Uterus (tissue), 3 donors: ENCODE measurements at regions not wholly inside any gene's neighbourhood (a gene's known extent, or its start where the extent isn't known, plus 50 kb on each side); places are given as distances from the start of the nearest gene placed in this dataset.

ENCODE experiments used
- DNase-seq, 2 donors: peaks; one replicate each; pipeline ENCODE4 v3.0.0-alpha.2; 2019 to 2020
- H3K27ac ChIP-seq, 2 donors: fragments of 200-600 bp; sonication (generic); 1 replicate in 1 of 2; 2 replicates in 1 of 2; pipeline ENCODE4 v1.5.1; 2016 to 2018
- H3K27me3 ChIP-seq, 2 donors: fragments of 200-600 bp; sonication (generic); one replicate each; pipeline ENCODE4 v1.5.1; 2018 to 2019; ENCODE audit warnings: control low read depth in 1 of 2
- H3K36me3 ChIP-seq, 2 donors: fragments of 200-600 bp; sonication (generic); one replicate each; pipeline ENCODE4 v1.5.1; 2019; ENCODE audit warnings: control low read depth in 1 of 2
- H3K4me1 ChIP-seq, 2 donors: fragments of 200-600 bp; sonication (generic); one replicate each; pipeline ENCODE4 v1.5.1; 2018 to 2019; ENCODE audit warnings: control low read depth in 1 of 2
- H3K4me3 ChIP-seq, 2 donors: fragments of 200-600 bp; sonication (generic); 1 replicate in 1 of 2; 2 replicates in 1 of 2; pipeline ENCODE4 v1.5.1; 2018 to 2019; ENCODE audit warnings: mild to moderate bottlenecking in 1 of 2
- H3K9me3 ChIP-seq, 2 donors: fragments of 200-600 bp; sonication (generic); one replicate each; pipeline ENCODE4 v1.5.1; 2019; ENCODE audit warnings: control low read depth in 1 of 2
- CTCF ChIP-seq, 4 experiments: fragments of 200-600 bp in 2 of 4; fragments of 450-650 bp in 2 of 4; sonication (generic) in 2 of 4; IDR thresholded peaks; one replicate each; pipeline ENCODE4 v1.5.1; 2016 to 2019; ENCODE audit warnings: antibody characterized with exemption in 4 of 4, mild to moderate bottlenecking in 2 of 4, moderate library complexity in 1 of 4
- POLR2A ChIP-seq, 2 donors: fragments of 450-650 bp; IDR thresholded peaks; one replicate each; pipeline ENCODE4 v1.6.1; 2016; ENCODE audit warnings: antibody characterized with exemption in 2 of 2, mild to moderate bottlenecking in 1 of 2, moderate library complexity in 1 of 2
- intact Hi-C: fragments of 100-400 bp; cut with DNase I; formaldehyde crosslinking; loops from one replicate; pipeline ENCODE4 v1.15.1; 2023; ENCODE audit warnings: low total_unique reads
- donor health status: DM: yes; HTN: yes; CAD: no.

GRCh38 chr13:22138947-22139346 lies 468.1 kb downstream of the FGF9 start:
- TF ChIP-seq POLR2A (IDR thresholded peaks at IDR 0.05) = no peak
- no peak for TF ChIP-seq CTCF (IDR thresholded peaks at IDR 0.05)
- intact Hi-C loops = no loop called here
- H3K36me3 ChIP-seq = no peaks in the 10 kb centered on the region
- H3K9me3 ChIP-seq = no peaks in the 10 kb centered on the region
- H3K4me1 ChIP-seq = no peaks in the 10 kb centered on the region
- no peak overlapping the region for H3K27ac ChIP-seq
- H3K27me3 ChIP-seq = no peaks in the 10 kb centered on the region
- no peak overlapping the region for H3K4me3 ChIP-seq
- DNase-seq = no peak

DNA sequence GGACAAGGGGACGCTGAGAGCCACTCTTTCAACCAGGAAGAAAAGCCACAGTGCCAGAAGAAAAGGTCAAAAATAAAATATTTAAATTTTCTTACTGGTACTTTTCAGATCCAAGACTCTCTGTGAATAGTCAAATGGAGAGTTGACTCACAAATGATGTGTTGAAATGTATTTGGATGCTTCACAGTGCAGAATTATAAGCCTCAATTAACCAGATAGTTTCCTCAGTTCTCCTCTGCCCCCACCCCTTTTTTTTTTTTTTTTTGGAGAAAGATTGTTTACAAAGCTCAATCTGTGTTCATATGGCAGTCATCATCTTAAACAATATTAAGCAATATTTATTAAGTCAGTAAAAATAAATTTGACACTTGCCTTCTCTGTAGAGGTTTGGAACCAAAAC lies 470.8 kb downstream of the FGF9 start:
- Histone ChIP-seq H3K27ac (no peak overlapping the region), H3K36me3 (no peaks in the 10 kb centered on the region), H3K4me3 (no peak overlapping the region), H3K9me3 (no peaks in the 10 kb centered on the region), H3K27me3 (no peaks in the 10 kb centered on the region), H3K4me1 (no peaks in the 10 kb centered on the region)
- no peak for TF ChIP-seq CTCF (IDR thresholded peaks at IDR 0.05)
- no peak for TF ChIP-seq POLR2A (IDR thresholded peaks at IDR 0.05)
- intact Hi-C loops = no loop called here
- no peak for DNase-seq

- H3K36me3 ChIP-seq = no peaks in the 10 kb centered on the region
- intact Hi-C loops = no loop called here
- no peaks in the 10 kb centered on the region for H3K27me3 ChIP-seq
- no peak overlapping the region for H3K27ac ChIP-seq
- no peak for DNase-seq
- H3K4me3 ChIP-seq = no peak overlapping the region
- no peaks in the 10 kb centered on the region for H3K9me3 ChIP-seq
- no peaks in the 10 kb centered on the region for H3K4me1 ChIP-seq
- TF ChIP-seq CTCF (IDR thresholded peaks at IDR 0.05) = no peak
- TF ChIP-seq POLR2A (IDR thresholded peaks at IDR 0.05) = no peak
Measured at GRCh38 chr13:22143671-22144070, 472.8 kb downstream of the FGF9 start.

GRCh38 chr13:22144806-22145205 lies 473.9 kb downstream of the FGF9 start:
- TF ChIP-seq POLR2A (IDR thresholded peaks at IDR 0.05) (no peak), CTCF (IDR thresholded peaks at IDR 0.05) (no peak)
- Histone ChIP-seq H3K27ac (no peak overlapping the region), H3K4me3 (no peak overlapping the region), H3K27me3 (no peaks in the 10 kb centered on the region), H3K4me1 (no peaks in the 10 kb centered on the region), H3K9me3 (no peaks in the 10 kb centered on the region), H3K36me3 (no peaks in the 10 kb centered on the region)
- intact Hi-C loops = no loop called here
- DNase-seq = no peak

GRCh38 chr13:22148187-22148586 lies 477.3 kb downstream of the FGF9 start:
- Histone ChIP-seq H3K27me3 (no peaks in the 10 kb centered on the region), H3K27ac (no peak overlapping the region), H3K9me3 (no peaks in the 10 kb centered on the region), H3K4me3 (no peak overlapping the region), H3K4me1 (no peaks in the 10 kb centered on the region), H3K36me3 (no peaks in the 10 kb centered on the region)
- DNase-seq = no peak
- intact Hi-C loops = no loop called here
- no peak for TF ChIP-seq CTCF (IDR thresholded peaks at IDR 0.05)
- TF ChIP-seq POLR2A (IDR thresholded peaks at IDR 0.05) = no peak
